ENCODE measurements at regions not wholly inside any gene's neighbourhood (a gene's known extent, or its start where the extent isn't known, plus 50 kb on each side); places are given as distances from the start of the nearest gene placed in this dataset.

DNA sequence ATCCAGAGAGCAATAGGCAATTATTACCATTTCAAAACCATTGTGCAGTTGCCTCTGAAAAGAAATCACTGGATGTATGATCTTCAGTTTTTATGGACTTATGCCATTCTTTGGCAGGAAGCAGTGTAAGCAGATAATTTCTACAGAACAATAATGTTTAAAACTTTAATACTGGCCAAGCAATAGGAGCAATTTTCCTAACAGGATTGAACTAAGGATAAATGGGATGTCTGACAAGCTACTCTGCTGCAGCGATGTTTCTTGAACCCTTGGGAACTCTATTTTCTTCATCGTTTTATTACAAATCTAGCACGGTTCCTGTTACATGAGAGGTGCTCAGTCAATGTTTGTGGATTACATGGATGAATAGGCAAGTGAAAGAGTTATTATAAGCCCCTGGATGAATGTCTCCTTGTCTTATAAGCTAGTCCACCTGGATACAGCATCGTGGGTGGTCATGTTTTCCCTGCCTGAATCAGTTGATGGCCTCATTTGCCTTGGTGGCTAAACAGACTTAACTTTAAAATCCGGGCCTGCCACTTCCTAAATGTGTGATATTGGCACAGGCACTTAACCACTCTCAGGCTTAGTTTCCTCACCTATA is 68.2 kb upstream of the MDM1 start:
- TF ChIP-seq, protein P1, sequence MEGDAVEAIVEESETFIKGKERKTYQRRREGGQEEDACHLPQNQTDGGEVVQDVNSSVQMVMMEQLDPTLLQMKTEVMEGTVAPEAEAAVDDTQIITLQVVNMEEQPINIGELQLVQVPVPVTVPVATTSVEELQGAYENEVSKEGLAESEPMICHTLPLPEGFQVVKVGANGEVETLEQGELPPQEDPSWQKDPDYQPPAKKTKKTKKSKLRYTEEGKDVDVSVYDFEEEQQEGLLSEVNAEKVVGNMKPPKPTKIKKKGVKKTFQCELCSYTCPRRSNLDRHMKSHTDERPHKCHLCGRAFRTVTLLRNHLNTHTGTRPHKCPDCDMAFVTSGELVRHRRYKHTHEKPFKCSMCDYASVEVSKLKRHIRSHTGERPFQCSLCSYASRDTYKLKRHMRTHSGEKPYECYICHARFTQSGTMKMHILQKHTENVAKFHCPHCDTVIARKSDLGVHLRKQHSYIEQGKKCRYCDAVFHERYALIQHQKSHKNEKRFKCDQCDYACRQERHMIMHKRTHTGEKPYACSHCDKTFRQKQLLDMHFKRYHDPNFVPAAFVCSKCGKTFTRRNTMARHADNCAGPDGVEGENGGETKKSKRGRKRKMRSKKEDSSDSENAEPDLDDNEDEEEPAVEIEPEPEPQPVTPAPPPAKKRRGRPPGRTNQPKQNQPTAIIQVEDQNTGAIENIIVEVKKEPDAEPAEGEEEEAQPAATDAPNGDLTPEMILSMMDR (IDR thresholded peaks at IDR 0.05; ENCODE audit: control insufficient read depth, extremely low read depth, insufficient read depth) = no peak
- no peak overlapping the region for H3K4me3 ChIP-seq (ENCODE audit: low read depth, low read length)
- DNase-seq (ENCODE audit: low read depth) = no peak

- TF ChIP-seq, protein P1 (IDR thresholded peaks at IDR 0.05; ENCODE audit: control insufficient read depth, extremely low read depth, insufficient read depth) = no peak
- DNase-seq (ENCODE audit: low read depth) = no peak
- H3K4me3 ChIP-seq (ENCODE audit: low read depth, low read length) = no peak overlapping the region
Measured at GRCh38 chr12:68402422-68402821, 70.3 kb upstream of the MDM1 start.

- DNase-seq (ENCODE audit: low read depth) = no peak
- H3K4me3 ChIP-seq (ENCODE audit: low read depth, low read length) = no peak overlapping the region
- TF ChIP-seq, protein P1 (IDR thresholded peaks at IDR 0.05; ENCODE audit: control insufficient read depth, extremely low read depth, insufficient read depth) = no peak
Measured at GRCh38 chr12:68403296-68403695, 71.1 kb upstream of the MDM1 start.

- TF ChIP-seq, protein P1 (IDR thresholded peaks at IDR 0.05; ENCODE audit: control insufficient read depth, extremely low read depth, insufficient read depth) = no peak
- no peak overlapping the region for H3K4me3 ChIP-seq (ENCODE audit: low read depth, low read length)
- DNase-seq (ENCODE audit: low read depth) = no peak
Measured at GRCh38 chr12:68403711-68404110, 71.5 kb upstream of the MDM1 start.

DNA sequence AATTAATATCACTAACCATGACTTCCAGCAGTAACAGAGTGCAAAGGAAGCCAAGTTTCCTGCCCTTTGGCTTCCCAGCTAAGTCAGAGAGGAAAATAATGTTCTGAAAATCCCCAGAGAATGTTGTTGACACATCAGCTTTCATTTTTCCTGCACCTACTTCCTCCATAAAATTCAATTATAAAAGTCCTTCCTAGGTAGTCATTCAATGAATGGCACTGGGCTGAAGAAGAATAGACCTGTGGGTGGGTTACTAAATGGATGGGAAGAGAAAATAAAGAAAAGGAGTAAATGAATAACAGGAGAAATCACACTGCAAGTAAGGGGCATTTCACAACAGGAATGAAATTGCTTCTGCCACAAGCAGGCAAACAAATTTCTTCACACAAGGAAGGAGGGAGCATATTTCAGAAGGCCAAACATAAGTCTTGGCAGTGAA is 73.2 kb upstream of the MDM1 start:
- no peak overlapping the region for H3K4me3 ChIP-seq (ENCODE audit: low read depth, low read length)
- no peak for DNase-seq (ENCODE audit: low read depth)
- TF ChIP-seq, protein P1 (IDR thresholded peaks at IDR 0.05; ENCODE audit: control insufficient read depth, extremely low read depth, insufficient read depth) = no peak

DNA sequence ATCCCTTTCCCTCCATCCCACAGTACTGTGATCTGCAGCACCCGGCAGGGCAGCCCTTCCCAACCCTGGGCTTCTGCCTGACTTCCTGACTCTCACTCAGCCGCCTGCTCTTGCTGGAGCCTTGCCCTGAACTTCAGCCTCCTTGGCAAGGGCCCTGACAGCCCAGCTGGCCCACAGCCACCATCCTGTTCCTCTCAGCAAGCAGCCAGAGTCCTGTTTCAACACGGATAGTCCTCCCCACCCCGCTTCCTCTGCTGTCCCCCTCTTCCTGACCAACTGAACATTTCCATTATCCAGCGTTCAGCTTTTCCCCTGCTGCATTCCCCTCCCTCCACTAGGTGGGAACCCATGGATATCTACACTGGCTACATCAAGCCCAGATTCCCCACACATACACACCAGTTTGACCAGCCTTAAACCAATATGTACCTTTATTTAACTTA is 74.0 kb upstream of the MDM1 start:
- H3K4me3 ChIP-seq (ENCODE audit: low read depth, low read length) = no peak overlapping the region
- DNase-seq (ENCODE audit: low read depth) = peak; percentile 70
- TF ChIP-seq, protein P1 (IDR thresholded peaks at IDR 0.05; ENCODE audit: control insufficient read depth, extremely low read depth, insufficient read depth) = peak; percentile 35

GRCh38 chr12:68406911-68407310 is 74.7 kb upstream of the MDM1 start:
- TF ChIP-seq, protein P1 (IDR thresholded peaks at IDR 0.05; ENCODE audit: control insufficient read depth, extremely low read depth, insufficient read depth) = no peak
- DNase-seq (ENCODE audit: low read depth) = no peak
- H3K4me3 ChIP-seq (ENCODE audit: low read depth, low read length) = no peak overlapping the region

All from LNCaP clone FGC (cell line).